ENCODE measurements at regions not wholly inside any gene's neighbourhood (a gene's known extent, or its start where the extent isn't known, plus 50 kb on each side); places are given as distances from the start of the nearest gene placed in this dataset.

- 89% methylated on average over 11 of the region's 11 CpGs for whole genome bisulfite sequencing (ENCODE audit: missing lambda C conversion rate)
- Histone ChIP-seq H3K4me1 (peaks cover 18% of the 10 kb centered on the region; the same call in 2 of the 3 replicates), H3K27ac (peak overlapping the region in 1 of 2 experiments; percentile 51; a peak in 2 of 6 replicates), H3K4me2 (peak overlapping the region; percentile 12; the same call in 1 of the 3 replicates), H3K4me3 (no peak overlapping the region), H3K9me3 (no peaks in the 10 kb centered on the region)
- ChIA-PET POLR2A (no interaction called here), CTCF (interaction anchor here (0.6 to 7.9 kb wide), 6 partner anchors 16 to 787 kb away, joined by 3 to 36 read pairs (median 4); partner anchors contain the start of gene PITPNM2)
- TF ChIP-seq MAFK (IDR thresholded peaks at IDR 0.05; ENCODE audit: partially characterized antibody) (no peak), HOXB5 (CRISPR knock-in tag; IDR thresholded peaks at IDR 0.05) (no peak), CHD2 (IDR thresholded peaks at IDR 0.05; ENCODE audit: low read length, partially characterized antibody) (no peak), FOXS1 (CRISPR knock-in tag; IDR thresholded peaks at IDR 0.05) (no peak)
- peak in 1 of 2 experiments; percentile 26; a peak in 1 of 6 replicates for ATAC-seq
- DNase-seq (ENCODE audit: low read depth in 1 of 2, low spot score in 1 of 2): no peak
- FAIRE-seq: no peak
Observed at GRCh38 chr12:123076604-123077297, 74.1 kb downstream of the PITPNM2 start.

DNA sequence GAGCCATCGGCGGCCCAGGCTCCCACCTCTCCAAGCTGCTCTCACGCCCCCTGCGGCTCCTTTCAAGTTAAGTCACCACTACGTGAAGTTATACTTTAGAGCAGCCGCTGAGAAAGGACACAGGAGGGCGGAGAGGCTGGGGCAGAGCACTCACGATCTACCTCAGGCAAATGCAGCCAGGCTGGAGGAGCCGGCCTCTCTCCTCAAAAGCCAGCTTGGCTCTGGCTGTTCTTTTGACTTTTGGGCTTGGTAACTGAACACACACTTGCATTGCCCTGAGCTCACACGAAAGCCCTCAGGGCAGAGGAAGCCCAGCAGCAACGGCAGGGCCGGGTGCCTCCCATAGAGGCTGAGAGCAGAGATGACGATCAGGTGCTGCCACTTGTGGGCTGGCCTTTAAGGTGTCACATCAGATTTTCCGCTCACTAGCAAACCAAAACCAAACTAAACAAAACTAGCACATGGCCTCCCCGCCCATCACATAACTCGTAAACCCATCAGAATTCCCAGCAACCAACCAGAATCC is 75.2 kb downstream of the PITPNM2 start:
- H3K27ac ChIP-seq: peak overlapping the region in 1 of 2 experiments; percentile 51; a peak in 1 of 6 replicates
- ATAC-seq (no peak), FAIRE-seq (no peak), DNase-seq (ENCODE audit: low read depth in 1 of 2, low spot score in 1 of 2) (no peak)
- H3K4me3 ChIP-seq: no peak overlapping the region
- no peak overlapping the region for H3K4me2 ChIP-seq
- TF ChIP-seq RAD21 (conservative IDR thresholded peaks at IDR 0.05 in 1 of 2, IDR thresholded peaks at IDR 0.05 in 1 of 2) (no peak), MAFK (IDR thresholded peaks at IDR 0.05; ENCODE audit: partially characterized antibody) (no peak), CHD2 (IDR thresholded peaks at IDR 0.05; ENCODE audit: low read length, partially characterized antibody) (no peak), ZSCAN20 (CRISPR knock-in tag; IDR thresholded peaks at IDR 0.05) (no peak), HDAC2 (IDR thresholded peaks at IDR 0.05) (no peak), FOSL2 (IDR thresholded peaks at IDR 0.05) (no peak), FOSL2 (CRISPR knock-in tag; IDR thresholded peaks at IDR 0.05) (no peak), GATA3 (IDR thresholded peaks at IDR 0.05; ENCODE audit: borderline replicate concordance) (no peak), PBX3 (IDR thresholded peaks at IDR 0.05) (no peak), KDM1A (IDR thresholded peaks at IDR 0.05; ENCODE audit: low read depth) (no peak), EHMT2 (IDR thresholded peaks at IDR 0.05; ENCODE audit: low read depth) (no peak), FOSB (CRISPR knock-in tag; IDR thresholded peaks at IDR 0.05) (no peak), HEYL (CRISPR knock-in tag; IDR thresholded peaks at IDR 0.05) (no peak), SMC3 (IDR thresholded peaks at IDR 0.05) (no peak), MAZ (IDR thresholded peaks at IDR 0.05; ENCODE audit: borderline replicate concordance, low read depth, low read length) (no peak), E2F6 (IDR thresholded peaks at IDR 0.05; ENCODE audit: borderline replicate concordance, low read depth) (no peak), EHF (CRISPR knock-in tag; IDR thresholded peaks at IDR 0.05) (no peak), RARB (CRISPR knock-in tag; IDR thresholded peaks at IDR 0.05) (no peak), HES2 (IDR thresholded peaks at IDR 0.05) (no peak)
- TF ChIP-seq, protein P1, sequence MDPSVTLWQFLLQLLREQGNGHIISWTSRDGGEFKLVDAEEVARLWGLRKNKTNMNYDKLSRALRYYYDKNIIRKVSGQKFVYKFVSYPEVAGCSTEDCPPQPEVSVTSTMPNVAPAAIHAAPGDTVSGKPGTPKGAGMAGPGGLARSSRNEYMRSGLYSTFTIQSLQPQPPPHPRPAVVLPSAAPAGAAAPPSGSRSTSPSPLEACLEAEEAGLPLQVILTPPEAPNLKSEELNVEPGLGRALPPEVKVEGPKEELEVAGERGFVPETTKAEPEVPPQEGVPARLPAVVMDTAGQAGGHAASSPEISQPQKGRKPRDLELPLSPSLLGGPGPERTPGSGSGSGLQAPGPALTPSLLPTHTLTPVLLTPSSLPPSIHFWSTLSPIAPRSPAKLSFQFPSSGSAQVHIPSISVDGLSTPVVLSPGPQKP (IDR thresholded peaks at IDR 0.05; ENCODE audit: low read depth, low read length): no peak
- TF ChIP-seq, protein P2, sequence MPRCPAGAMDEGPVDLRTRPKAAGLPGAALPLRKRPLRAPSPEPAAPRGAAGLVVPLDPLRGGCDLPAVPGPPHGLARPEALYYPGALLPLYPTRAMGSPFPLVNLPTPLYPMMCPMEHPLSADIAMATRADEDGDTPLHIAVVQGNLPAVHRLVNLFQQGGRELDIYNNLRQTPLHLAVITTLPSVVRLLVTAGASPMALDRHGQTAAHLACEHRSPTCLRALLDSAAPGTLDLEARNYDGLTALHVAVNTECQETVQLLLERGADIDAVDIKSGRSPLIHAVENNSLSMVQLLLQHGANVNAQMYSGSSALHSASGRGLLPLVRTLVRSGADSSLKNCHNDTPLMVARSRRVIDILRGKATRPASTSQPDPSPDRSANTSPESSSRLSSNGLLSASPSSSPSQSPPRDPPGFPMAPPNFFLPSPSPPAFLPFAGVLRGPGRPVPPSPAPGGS (IDR thresholded peaks at IDR 0.05): no peak
- ChIA-PET CTCF (interaction anchor here (0.6 to 7.9 kb wide), 7 partner anchors 9 to 75 kb away, joined by 3 to 36 read pairs (median 4); partner anchors contain the start of gene PITPNM2), POLR2A (interaction anchor here (0.6 kb wide), 1 partner anchor 53 kb away, joined by 4 read pairs; no protein-coding TSS in a partner anchor)
- peaks cover 19% of the 10 kb centered on the region; the same call in 2 of the 3 replicates for H3K4me1 ChIP-seq
- no peaks in the 10 kb centered on the region for H3K9me3 ChIP-seq
- 84% methylated on average over 16 of the region's 16 CpGs for WGBS (ENCODE audit: missing lambda C conversion rate)

Data from A549 (cell line).